Ascending aorta (tissue), 2 donors: ENCODE measurements at regions not wholly inside any gene's neighbourhood (a gene's known extent, or its start where the extent isn't known, plus 50 kb on each side); places are given as distances from the start of the nearest gene placed in this dataset.
"Not testable (repeated sequence)": the region's sequence is repeated elsewhere in the genome, so short reads cannot be mapped to it uniquely, and the experiment has no call there.

ENCODE experiments used
- DNase-seq, 2 donors: peaks; one replicate each; pipeline ENCODE4 v3.0.0-alpha.2; 2019; ENCODE audit warnings: low spot score in 2 of 2
- H3K27ac ChIP-seq, 2 donors: fragments of 200-600 bp; sonication (generic); one replicate each; pipeline ENCODE4 v1.5.1; 2016 to 2017; ENCODE audit warnings: mild to moderate bottlenecking in 1 of 2
- H3K27me3 ChIP-seq: fragments of 200-600 bp; sonication (generic); one replicate; pipeline ENCODE4 v1.5.1; 2017
- H3K36me3 ChIP-seq, 2 donors: fragments of 200-600 bp; sonication (generic); one replicate each; pipeline ENCODE4 v1.5.1; 2016
- H3K4me1 ChIP-seq, 2 donors: fragments of 200-600 bp; sonication (generic); one replicate each; pipeline ENCODE4 v1.5.1; 2016 to 2017; ENCODE audit warnings: mild to moderate bottlenecking in 1 of 2
- H3K4me3 ChIP-seq, 2 donors: fragments of 200-600 bp; sonication (generic); one replicate each; pipeline ENCODE4 v1.5.1; 2016 to 2017; ENCODE audit warnings: mild to moderate bottlenecking in 1 of 2
- H3K9me3 ChIP-seq, 2 donors: fragments of 200-600 bp; sonication (generic); one replicate each; pipeline ENCODE4 v1.5.1; 2016
- CTCF ChIP-seq, 3 experiments: fragments of 200-600 bp in 2 of 3; fragments of 450-650 bp in 1 of 3; sonication (generic) in 2 of 3; IDR thresholded peaks; one replicate each; pipeline ENCODE4 v1.5.1; 2016 to 2019; ENCODE audit warnings: antibody characterized with exemption in 3 of 3, mild to moderate bottlenecking in 1 of 3, moderate library complexity in 1 of 3
- intact Hi-C: fragments of 100-400 bp; cut with DNase I; formaldehyde crosslinking; loops from one replicate; pipeline ENCODE4 v1.15.1; 2023

DNA sequence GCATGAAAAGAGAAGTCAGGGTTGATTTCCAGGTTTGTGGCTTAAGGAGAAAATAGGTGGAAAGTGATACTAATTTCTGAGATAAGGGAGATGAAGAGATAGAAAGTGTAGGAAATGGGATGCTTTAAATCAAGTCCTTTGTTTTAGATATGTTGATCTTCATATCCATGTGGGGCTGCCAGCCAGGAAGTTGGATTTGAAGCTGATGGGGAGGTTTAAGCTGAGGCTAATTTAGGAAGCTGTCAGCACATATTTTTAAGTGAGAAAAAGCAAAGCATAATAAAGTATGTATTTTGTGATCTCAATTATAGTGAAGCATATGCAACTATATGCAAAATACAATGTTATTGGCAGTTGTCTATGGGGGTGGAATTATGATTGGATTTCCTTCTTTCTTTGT is 428.4 kb downstream of the CSNK1G3 start:
- no peak for TF ChIP-seq CTCF (IDR thresholded peaks at IDR 0.05)
- no peak for DNase-seq
- Histone ChIP-seq H3K36me3 (no peaks in the 10 kb centered on the region), H3K27ac (no peak overlapping the region), H3K4me3 (no peak overlapping the region), H3K27me3 (no peaks in the 10 kb centered on the region), H3K9me3 (peaks cover 0 to 9% of the 10 kb centered on the region in 2 donors), H3K4me1 (no peaks in the 10 kb centered on the region)
- intact Hi-C loops, result no loop called here

DNA sequence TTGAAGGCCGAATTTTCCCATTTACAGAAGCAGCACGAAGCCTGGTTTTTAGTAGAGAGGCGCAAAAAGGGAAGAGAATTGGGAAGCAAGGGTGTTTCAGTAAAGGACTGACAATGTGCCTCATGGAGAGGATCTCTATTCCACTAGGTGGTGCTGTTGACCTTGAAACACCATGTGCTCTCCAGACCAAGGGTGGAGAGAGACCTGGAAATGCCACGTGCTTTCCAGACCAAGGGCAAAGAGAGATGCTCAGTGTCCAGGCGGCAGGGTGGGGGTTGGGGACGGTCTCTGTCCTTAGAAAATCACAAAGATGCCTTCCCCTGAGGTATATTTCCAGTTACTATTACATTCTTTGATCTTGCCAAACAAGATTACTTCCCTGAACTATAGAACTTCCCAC is 425.3 kb downstream of the CSNK1G3 start:
- peak in 2 of 3 experiments; percentile 22 to 47 for TF ChIP-seq CTCF (IDR thresholded peaks at IDR 0.05)

DNA sequence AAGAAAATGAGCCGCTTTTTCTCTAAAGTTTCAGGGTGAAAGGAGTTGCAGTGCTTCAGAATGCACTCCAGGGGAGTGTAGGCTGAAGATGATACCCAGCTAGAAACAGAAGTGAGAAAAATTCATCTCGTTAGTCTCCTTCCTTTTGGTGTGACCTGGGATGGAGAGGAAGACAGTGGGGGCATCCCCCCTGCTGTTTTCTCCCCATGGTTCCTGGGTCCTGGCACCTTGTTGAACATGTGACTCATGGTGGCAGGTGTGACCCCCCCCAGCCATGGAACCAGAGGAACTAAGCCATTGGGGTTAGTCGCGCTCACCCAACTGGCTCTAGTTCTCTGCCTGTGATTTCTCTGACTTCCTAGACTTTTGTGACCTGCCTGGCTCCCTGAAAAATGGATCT is 424.6 kb downstream of the CSNK1G3 start:
- Histone ChIP-seq H3K9me3 (peaks cover 0 to 9% of the 10 kb centered on the region in 2 donors), H3K4me3 (no peak overlapping the region), H3K27ac (no peak overlapping the region), H3K36me3 (no peaks in the 10 kb centered on the region), H3K4me1 (no peaks in the 10 kb centered on the region), H3K27me3 (no peaks in the 10 kb centered on the region)
- no peak for TF ChIP-seq CTCF (IDR thresholded peaks at IDR 0.05)
- no peak for DNase-seq
- intact Hi-C loops, result no loop called here

More for the DNA sequence above, 425.3 kb downstream of the CSNK1G3 start:
- DNase-seq, result no peak
- H3K27me3 ChIP-seq, result no peaks in the 10 kb centered on the region
- H3K9me3 ChIP-seq, result peaks cover 0 to 9% of the 10 kb centered on the region in 2 donors
- no peak overlapping the region for H3K4me3 ChIP-seq
- no peak overlapping the region for H3K27ac ChIP-seq
- H3K4me1 ChIP-seq, result no peaks in the 10 kb centered on the region
- intact Hi-C loops, result no loop called here
- no peaks in the 10 kb centered on the region for H3K36me3 ChIP-seq

GRCh38 chr5:123933812-123934211 is 421.8 kb downstream of the CSNK1G3 start:
- H3K4me1 ChIP-seq, H3K27me3 ChIP-seq, H3K4me3 ChIP-seq, intact Hi-C loops, H3K27ac ChIP-seq, H3K9me3 ChIP-seq, H3K36me3 ChIP-seq, DNase-seq: not testable (repeated sequence)

DNA sequence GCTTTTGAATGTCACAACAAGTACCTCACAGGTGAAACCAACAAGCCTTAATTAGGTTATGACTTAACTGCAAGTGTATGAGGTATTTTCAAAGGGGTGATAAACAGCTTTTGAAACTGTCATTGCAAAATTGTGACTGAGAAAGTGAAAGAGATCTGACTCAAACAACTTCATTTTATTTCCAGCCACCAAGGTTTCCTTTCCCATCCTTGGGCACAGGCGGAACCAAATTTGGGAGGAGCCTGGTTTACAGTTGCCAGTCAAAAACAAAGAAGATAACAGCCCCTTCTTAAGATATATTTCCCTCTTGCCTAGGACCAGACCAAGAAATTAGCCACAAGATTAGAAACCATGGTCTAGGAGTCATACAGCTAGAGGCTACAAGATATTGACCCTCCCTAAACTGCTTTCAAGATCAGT is 417.1 kb downstream of the CSNK1G3 start:
- TF ChIP-seq CTCF (IDR thresholded peaks at IDR 0.05), result no peak
- DNase-seq, result no peak
- Histone ChIP-seq H3K4me1 (no peaks in the 10 kb centered on the region), H3K36me3 (no peaks in the 10 kb centered on the region), H3K4me3 (no peak overlapping the region), H3K9me3 (no peaks in the 10 kb centered on the region), H3K27ac (no peak overlapping the region), H3K27me3 (no peaks in the 10 kb centered on the region)
- intact Hi-C loops, result no loop called here

DNA sequence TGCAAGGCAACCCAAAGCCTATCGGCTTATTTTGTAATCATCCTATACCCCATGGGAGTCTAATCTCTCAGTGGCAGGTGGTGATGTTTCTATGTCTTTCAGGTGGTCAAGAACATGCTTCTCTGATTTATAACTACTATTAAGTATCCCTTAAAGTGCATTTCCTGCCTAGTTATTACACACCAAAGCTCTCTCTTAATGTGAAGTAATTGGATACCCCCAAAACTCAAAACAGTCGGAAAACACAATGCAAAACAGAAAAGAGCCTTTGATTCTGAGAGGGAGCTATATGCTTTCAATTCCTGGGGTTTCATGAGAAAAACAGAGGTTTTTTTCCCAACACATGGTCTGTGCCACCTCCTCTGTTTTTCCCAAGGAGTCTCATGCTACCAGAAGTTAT is 416.4 kb downstream of the CSNK1G3 start:
- intact Hi-C loops, result no loop called here
- DNase-seq, result no peak
- TF ChIP-seq CTCF (IDR thresholded peaks at IDR 0.05), result no peak
- Histone ChIP-seq H3K27ac (no peak overlapping the region), H3K4me1 (no peaks in the 10 kb centered on the region), H3K27me3 (no peaks in the 10 kb centered on the region), H3K4me3 (no peak overlapping the region), H3K9me3 (no peaks in the 10 kb centered on the region), H3K36me3 (no peaks in the 10 kb centered on the region)
